ENCODE measurements at regions not wholly inside any gene's neighbourhood (a gene's known extent, or its start where the extent isn't known, plus 50 kb on each side); places are given as distances from the start of the nearest gene placed in this dataset.

DNA sequence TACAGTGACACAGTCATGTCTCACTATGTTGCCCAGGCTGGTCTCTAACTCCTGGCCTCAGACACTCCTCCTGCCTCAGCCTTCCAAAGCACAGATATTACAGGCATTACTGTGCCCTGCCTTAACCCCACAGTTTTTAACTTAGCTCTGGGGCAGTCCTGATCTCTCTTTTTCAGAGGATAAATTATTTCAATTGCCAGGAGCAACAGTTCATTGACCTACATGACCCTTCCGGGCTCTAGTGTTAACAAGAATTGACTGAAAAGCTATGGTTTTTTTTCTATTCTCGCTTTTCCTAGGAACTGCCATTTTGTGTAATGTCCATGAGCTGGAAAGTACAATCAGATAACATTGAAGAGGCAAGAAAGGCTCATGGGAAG lies 92.8 kb downstream of the HNRNPLL start:
- no peak for DNase-seq

DNA sequence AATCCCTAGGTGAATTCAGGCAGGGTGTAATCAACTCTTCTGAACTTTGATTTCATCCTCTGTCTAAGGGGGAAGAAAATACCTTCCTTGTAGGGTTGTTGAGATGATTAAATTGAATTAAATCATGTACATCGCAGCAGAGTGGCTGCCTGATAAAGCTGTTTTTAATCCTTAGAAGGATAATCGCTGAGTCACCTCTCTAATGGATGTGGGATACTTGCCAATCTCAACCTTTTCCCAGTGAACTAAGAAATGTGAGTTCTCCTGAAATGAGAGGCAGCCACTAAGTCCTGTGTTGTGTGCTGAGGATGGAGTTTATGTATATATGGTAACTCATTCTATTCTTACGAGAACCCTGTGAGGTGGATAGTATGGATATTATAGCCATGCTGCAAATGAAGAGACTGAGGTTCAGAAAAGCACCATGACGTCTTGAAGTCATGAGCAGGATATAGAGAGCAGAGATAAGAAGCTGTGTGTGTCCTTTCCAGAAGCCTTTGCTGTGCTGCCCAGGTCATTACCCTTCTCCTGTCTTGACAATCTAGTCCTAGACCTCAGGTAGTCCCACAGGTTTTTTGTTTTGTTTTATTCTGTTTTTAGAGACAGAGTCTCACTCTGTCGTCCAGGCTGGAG lies 93.3 kb downstream of the HNRNPLL start:
- DNase-seq, result no peak

GRCh38 chr2:38508311-38509039 lies 94.3 kb downstream of the HNRNPLL start:
- peak; percentile 76 to 79 for DNase-seq

- no peak for DNase-seq
Observed at GRCh38 chr2:38507712-38508111, 95.0 kb downstream of the HNRNPLL start.

DNA sequence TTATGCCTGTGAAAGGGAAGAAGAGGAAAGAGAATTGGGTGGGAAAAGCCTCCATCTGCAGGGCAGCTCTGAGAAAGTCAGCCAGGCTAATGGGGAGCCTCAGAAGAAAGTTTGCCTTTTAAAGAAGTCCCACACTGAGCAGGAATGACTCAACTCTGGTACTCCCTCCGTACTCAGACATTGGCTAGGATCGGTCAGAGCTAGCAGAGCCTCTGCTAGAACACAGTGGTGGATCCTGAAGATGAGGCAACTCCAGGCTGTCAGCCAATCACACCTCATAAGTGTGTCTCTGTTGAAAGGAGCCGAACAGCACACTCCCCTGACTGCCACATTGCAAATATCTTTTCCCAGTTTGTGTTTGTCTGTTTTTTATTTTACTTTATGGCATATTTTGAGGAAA lies 96.9 kb downstream of the HNRNPLL start:
- DNase-seq, result no peak

GRCh38 chr2:38504169-38504568 lies 98.6 kb downstream of the HNRNPLL start:
- no peak for DNase-seq

DNA sequence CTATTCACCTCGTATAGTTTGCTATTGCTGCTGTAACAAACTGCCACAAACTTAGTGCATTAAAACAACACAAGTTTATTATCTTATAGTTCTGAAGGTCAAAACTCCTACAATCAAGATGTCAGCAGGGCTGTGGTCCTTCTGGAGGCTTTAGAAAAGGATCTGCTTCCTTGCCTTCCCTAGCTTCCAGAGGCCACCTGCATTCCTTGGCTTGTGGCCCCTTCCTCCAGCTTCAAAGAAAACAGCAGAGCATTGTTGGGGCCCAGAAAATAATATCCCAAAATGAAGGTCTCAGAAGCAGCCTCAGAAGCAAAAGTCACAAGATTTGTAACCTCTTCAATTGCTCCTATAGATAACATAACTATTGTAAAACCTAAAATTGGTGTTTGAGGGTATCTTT lies 100.6 kb downstream of the HNRNPLL start:
- no peak for DNase-seq

- no peak for DNase-seq
Observed at GRCh38 chr2:38500283-38500634, 102.5 kb downstream of the HNRNPLL start.

- DNase-seq, result no peak
Observed at GRCh38 chr2:38499548-38500282, 103.0 kb downstream of the HNRNPLL start.

GRCh38 chr2:38498045-38498481 lies 104.7 kb downstream of the HNRNPLL start:
- DNase-seq, result no peak

- DNase-seq, result no peak
Observed at GRCh38 chr2:38497670-38498037, 105.1 kb downstream of the HNRNPLL start.

GRCh38 chr2:38496927-38497669 lies 105.6 kb downstream of the HNRNPLL start:
- DNase-seq, result no peak

DNA sequence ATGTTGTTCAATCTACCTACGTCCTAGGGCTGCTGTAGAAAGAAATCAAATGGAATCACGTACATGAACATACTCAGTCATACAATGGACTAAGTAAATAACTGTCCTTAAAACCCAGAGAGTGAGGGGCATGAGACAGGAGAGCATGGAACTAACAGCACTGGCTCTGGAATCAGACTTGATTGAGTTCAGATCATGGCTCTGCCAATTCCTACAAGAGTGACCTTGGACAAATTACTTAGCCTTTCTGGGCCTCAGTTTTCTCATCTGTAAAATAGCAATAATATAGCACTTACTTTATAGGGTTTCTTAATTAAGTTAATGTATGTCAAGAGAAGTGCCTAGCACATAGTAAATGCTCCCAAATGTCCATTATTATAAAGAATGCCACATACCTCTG lies 106.8 kb downstream of the HNRNPLL start:
- DNase-seq, result no peak

- no peak for DNase-seq
Observed at GRCh38 chr2:38494394-38494793, 108.3 kb downstream of the HNRNPLL start.

GRCh38 chr2:38492042-38492615 lies 110.6 kb downstream of the HNRNPLL start:
- DNase-seq, result no peak

GRCh38 chr2:38491436-38491835 lies 111.3 kb downstream of the HNRNPLL start:
- no peak for DNase-seq

- DNase-seq, result no peak
Observed at GRCh38 chr2:38489846-38490245, 112.8 kb upstream of the ATL2 start.

- no peak for DNase-seq
Observed at GRCh38 chr2:38487852-38488251, 110.8 kb upstream of the ATL2 start.

GRCh38 chr2:38486213-38487026 lies 109.3 kb upstream of the ATL2 start:
- no peak for DNase-seq

DNA sequence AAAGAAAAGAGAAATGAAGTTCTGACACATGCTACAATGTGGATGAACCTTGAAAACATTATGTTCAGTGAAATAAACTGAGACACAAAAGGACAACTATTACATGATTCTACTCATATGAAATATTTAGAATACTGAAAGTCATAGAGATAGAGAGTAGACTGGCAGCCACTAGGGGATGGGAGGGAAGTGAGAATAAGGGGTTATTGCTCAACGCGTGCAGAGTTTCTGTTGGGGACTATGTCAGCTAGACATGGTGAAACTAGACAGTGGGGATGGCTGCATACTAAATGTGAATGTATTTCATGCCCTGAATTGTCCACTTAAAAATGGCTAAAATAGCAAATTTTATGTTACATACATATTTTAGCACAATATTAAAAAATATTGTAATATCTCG lies 108.7 kb upstream of the ATL2 start:
- peak in 1 of 2 donors; percentile 4 for DNase-seq

- DNase-seq, result no peak
Observed at GRCh38 chr2:38484957-38485356, 107.9 kb upstream of the ATL2 start.

All from CD4-positive, alpha-beta T cell treated with Interferon alpha-2 for 1 hour (primary cell).